GM23338 (cell line): ENCODE measurements at regions not wholly inside any gene's neighbourhood (a gene's known extent, or its start where the extent isn't known, plus 50 kb on each side); places are given as distances from the start of the nearest gene placed in this dataset.

Experiments
- ATAC-seq: fragments of 200-7000 bp; cut with Tn5 transposase; 3 replicates; pipeline ENCODE4 v1.9.1; 2020
- DNase-seq: peaks from one replicate; pipeline ENCODE4 v3.0.0-alpha.2; 2015; ENCODE audit warnings: low spot score
- H2AFZ ChIP-seq: fragments of 200-600 bp; sonication (generic); 2 replicates; pipeline ENCODE4 v1.8.0; 2016; ENCODE audit warnings: antibody characterized with exemption, mild to moderate bottlenecking, moderate library complexity
- H3F3A ChIP-seq: fragments of 200-600 bp; sonication (generic); replicated peaks from 2 replicates; pipeline ENCODE4 v1.8.0; 2017; ENCODE audit warnings: antibody characterized with exemption, mixed run types, low read depth
- H3K27ac ChIP-seq: fragments of 200-600 bp; sonication (generic); 2 replicates; pipeline ENCODE4 v1.6.1; 2016; ENCODE audit warnings: low read depth
- H3K27me3 ChIP-seq: fragments of 200-600 bp; sonication (generic); 2 replicates; pipeline ENCODE4 v1.8.0; 2016; ENCODE audit warnings: mild to moderate bottlenecking, mixed run types, moderate library complexity; ENCODE audit not compliant: insufficient read depth
- H3K36me3 ChIP-seq: fragments of 200-600 bp; sonication (generic); 2 replicates; pipeline ENCODE4 v1.8.0; 2016; ENCODE audit warnings: mild to moderate bottlenecking; ENCODE audit not compliant: insufficient read depth
- H3K4me1 ChIP-seq: fragments of 200-600 bp; sonication (generic); 2 replicates; pipeline ENCODE4 v1.8.0; 2016; ENCODE audit warnings: mild to moderate bottlenecking, moderate library complexity; ENCODE audit not compliant: insufficient read depth
- H3K4me2 ChIP-seq: fragments of 200-600 bp; sonication (generic); 2 replicates; pipeline ENCODE4 v1.7.1; 2017; ENCODE audit warnings: mixed run types
- H3K4me3 ChIP-seq: fragments of 200-600 bp; sonication (generic); 2 replicates; pipeline ENCODE4 v1.6.1; 2016; ENCODE audit warnings: mixed run types
- H3K79me2 ChIP-seq: fragments of 200-600 bp; sonication (generic); replicated peaks from 2 replicates; pipeline ENCODE4 v1.8.0; 2017; ENCODE audit warnings: mild to moderate bottlenecking; ENCODE audit not compliant: insufficient read depth
- H3K9me2 ChIP-seq: fragments of 200-600 bp; sonication (generic); 2 replicates; pipeline ENCODE4 v1.8.0; 2017; ENCODE audit not compliant: insufficient read depth
- H4K20me1 ChIP-seq: fragments of 200-600 bp; sonication (generic); replicated peaks from 2 replicates; pipeline ENCODE4 v1.8.0; 2017; ENCODE audit warnings: mild to moderate bottlenecking; ENCODE audit not compliant: insufficient read depth
- H3K27ac Mint-ChIP-seq: 2 replicates; pipeline ENCODE4 v1.8.0; 2020; ENCODE audit warnings: inconsistent platforms, mild to moderate bottlenecking, moderate library complexity, mixed read lengths
- H3K27me3 Mint-ChIP-seq: 3 replicates; pipeline ENCODE4 v1.8.0; 2022; ENCODE audit warnings: low read depth, mild to moderate bottlenecking, moderate library complexity, mixed read lengths, inconsistent platforms; ENCODE audit not compliant: insufficient read depth, poor library complexity
- H3K36me3 Mint-ChIP-seq: 3 replicates; pipeline ENCODE4 v1.8.0; 2021; ENCODE audit warnings: low read depth, mild to moderate bottlenecking, inconsistent platforms, moderate library complexity, mixed read lengths
- H3K4me1 Mint-ChIP-seq: 3 replicates; pipeline ENCODE4 v1.8.0; 2020; ENCODE audit warnings: mild to moderate bottlenecking, inconsistent platforms, mixed read lengths
- H3K4me3 Mint-ChIP-seq: 3 replicates; pipeline ENCODE4 v1.8.0; 2021; ENCODE audit warnings: moderate library complexity, mild to moderate bottlenecking, inconsistent platforms, mixed read lengths
- H3K9me3 Mint-ChIP-seq: 3 replicates; pipeline ENCODE4 v1.8.0; 2020; ENCODE audit warnings: moderate library complexity, mild to moderate bottlenecking, inconsistent platforms, mixed read lengths
- CREB1 ChIP-seq: fragments of 250-450 bp; sonication (Bioruptor Pico); IDR thresholded peaks from 2 replicates; pipeline ENCODE4 v1.5.0; 2020; ENCODE audit warnings: low read depth, mild to moderate bottlenecking, moderate library complexity
- CTCF ChIP-seq, 2 experiments: fragments of 200-600 bp in 1 of 2; sonication (generic) in 1 of 2; conservative IDR thresholded peaks; 2 replicates each; pipeline versions ENCODE4 v1.5.1 to v1.6.1; 2016 to 2017; ENCODE audit warnings: antibody characterized with exemption in 2 of 2, low read depth in 2 of 2, mild to moderate bottlenecking in 2 of 2, moderate library complexity in 1 of 2
- ETS1 ChIP-seq: IDR thresholded peaks from 2 replicates; pipeline ENCODE4 v1.6.1; 2016; ENCODE audit warnings: antibody characterized with exemption
- EZH2 ChIP-seq: fragments of 200-600 bp; sonication (generic); IDR thresholded peaks from one replicate; pipeline ENCODE4 v1.8.0; 2017; ENCODE audit warnings: antibody characterized with exemption, mild to moderate bottlenecking, low read depth; ENCODE audit not compliant: unreplicated experiment
- NANOG ChIP-seq: IDR thresholded peaks from 2 replicates; pipeline ENCODE4 v1.6.1; 2016; ENCODE audit warnings: antibody characterized with exemption, borderline replicate concordance
- POLR2AphosphoS5 ChIP-seq: IDR thresholded peaks from 2 replicates; pipeline ENCODE4 v1.6.1; 2016; ENCODE audit warnings: antibody characterized with exemption, low read depth
- STAT1 ChIP-seq: IDR thresholded peaks from one replicate; pipeline ENCODE4 v1.6.1; 2016; ENCODE audit warnings: antibody characterized with exemption; ENCODE audit not compliant: unreplicated experiment
- ZNF114 ChIP-seq: fragments of 250-450 bp; sonication (Bioruptor Pico); IDR thresholded peaks from 2 replicates; pipeline ENCODE4 v1.5.0; 2020; ENCODE audit warnings: mild to moderate bottlenecking, moderate library complexity
- ZNF331 ChIP-seq: fragments of 250-450 bp; sonication (Bioruptor Pico); IDR thresholded peaks from 2 replicates; pipeline ENCODE4 v1.5.0; 2020; ENCODE audit warnings: low read depth, mild to moderate bottlenecking, moderate library complexity
- ZNF462 ChIP-seq: fragments of 250-450 bp; sonication (Bioruptor Pico); IDR thresholded peaks from 2 replicates; pipeline ENCODE4 v1.5.0; 2020; ENCODE audit warnings: mild to moderate bottlenecking, moderate library complexity

GRCh38 chr5:44993286-44993685, 184.5 kb downstream of the MRPS30 start:
- Histone ChIP-seq H3K4me1 (no peaks in the 10 kb centered on the region), H4K20me1 (no peaks in the 10 kb centered on the region), H3K9me2 (no peaks in the 10 kb centered on the region), H3K36me3 (peaks cover 12% of the 10 kb centered on the region), H2AFZ (no peak overlapping the region), H3K27me3 (no peaks in the 10 kb centered on the region), H3K4me2 (no peak overlapping the region), H3K79me2 (no peaks in the 10 kb centered on the region), H3K27ac (no peak overlapping the region), H3K4me3 (no peak overlapping the region), H3F3A (no peaks in the 10 kb centered on the region)
- H3K27ac Mint-ChIP-seq: no peak overlapping the region
- H3K4me3 Mint-ChIP-seq: no peak overlapping the region
- DNase-seq (no peak), ATAC-seq (no peak)
- no peaks in the 10 kb centered on the region for H3K4me1 Mint-ChIP-seq
- no peaks in the 10 kb centered on the region for H3K27me3 Mint-ChIP-seq
- peaks cover 21% of the 10 kb centered on the region for H3K36me3 Mint-ChIP-seq
- peaks cover 34% of the 10 kb centered on the region for H3K9me3 Mint-ChIP-seq
- no peak for TF ChIP-seq POLR2AphosphoS5
- no peak for TF ChIP-seq CREB1
- TF ChIP-seq STAT1: no peak
- no peak for TF ChIP-seq ZNF462 (CRISPR knock-in tag)
- TF ChIP-seq ZNF114: no peak
- TF ChIP-seq NANOG: no peak
- no peak for TF ChIP-seq ETS1
- no peak for TF ChIP-seq CTCF (conservative IDR thresholded peaks at IDR 0.05; ENCODE audit: low read depth in 2 of 2)
- no peak for TF ChIP-seq ZNF331 (CRISPR knock-in tag)
- no peak for TF ChIP-seq EZH2
